CD14-positive monocyte (primary cell): ENCODE measurements at regions not wholly inside any gene's neighbourhood (a gene's known extent, or its start where the extent isn't known, plus 50 kb on each side); places are given as distances from the start of the nearest gene placed in this dataset.

Experiments used
- DNase-seq, 3 donors: peaks; one replicate each; pipeline ENCODE4 v3.0.0-alpha.2; 2011 to 2022
- H2AFZ ChIP-seq: 2 replicates; pipeline ENCODE4 v1.6.0; 2012; ENCODE audit warnings: mild to moderate bottlenecking, low read depth, low read length, inconsistent platforms; ENCODE audit not compliant: insufficient read depth, poor library complexity, severe bottlenecking
- H3K27ac ChIP-seq, 2 donors: 1 replicate in 1 of 2; 2 replicates in 1 of 2; pipeline ENCODE4 v1.5.1; 2012 to 2013; ENCODE audit warnings: low read length in 2 of 2, control low read depth in 1 of 2, inconsistent platforms in 1 of 2, low read depth in 1 of 2, mild to moderate bottlenecking in 1 of 2
- H3K27me3 ChIP-seq, 2 donors: one replicate each; pipeline versions ENCODE4 v1.6.0 to v1.6.1; 2011 to 2013; ENCODE audit warnings: low read length in 2 of 2; ENCODE audit not compliant: control insufficient read depth in 2 of 2, insufficient read depth in 2 of 2
- H3K36me3 ChIP-seq, 2 donors: replicated peaks in 1 of 2; 1 replicate in 1 of 2; 2 replicates in 1 of 2; pipeline versions ENCODE4 v1.5.1 to v1.6.1; 2012 to 2013; ENCODE audit warnings: low read length in 2 of 2, control low read depth in 1 of 2, inconsistent platforms in 1 of 2, mild to moderate bottlenecking in 1 of 2; ENCODE audit not compliant: insufficient read depth in 2 of 2, control insufficient read depth in 1 of 2
- H3K4me1 ChIP-seq, 2 donors: 1 replicate in 1 of 2; 2 replicates in 1 of 2; pipeline versions ENCODE4 v1.5.1 to v1.6.1; 2012 to 2013; ENCODE audit warnings: low read length in 2 of 2, control low read depth in 1 of 2, inconsistent platforms in 1 of 2, mild to moderate bottlenecking in 1 of 2, moderate library complexity in 1 of 2; ENCODE audit not compliant: insufficient read depth in 2 of 2, control insufficient read depth in 1 of 2
- H3K4me2 ChIP-seq: replicated peaks from 2 replicates; pipeline ENCODE3; 2012; ENCODE audit warnings: low read length, moderate library complexity, mild to moderate bottlenecking; ENCODE audit not compliant: poor library complexity, severe bottlenecking; ENCODE audit errors: extremely low read depth
- H3K4me3 ChIP-seq, 3 experiments: fragments of 200-600 bp in 1 of 3; sonication (generic) in 1 of 3; replicated peaks in 1 of 3; 1 replicate in 2 of 3; 2 replicates in 1 of 3; pipeline ENCODE4 v1.5.1; 2011 to 2013; ENCODE audit warnings: low read length in 3 of 3, mild to moderate bottlenecking in 3 of 3, control low read depth in 2 of 3, low read depth in 2 of 3, inconsistent platforms in 1 of 3, moderate library complexity in 1 of 3
- H3K79me2 ChIP-seq: 2 replicates; pipeline ENCODE4 v1.6.0; 2012; ENCODE audit warnings: mild to moderate bottlenecking, control low read depth, inconsistent platforms, low read length, moderate library complexity; ENCODE audit not compliant: insufficient read depth
- H3K9ac ChIP-seq: 2 replicates; pipeline ENCODE4 v1.6.0; 2017; ENCODE audit warnings: low read length, mild to moderate bottlenecking; ENCODE audit not compliant: insufficient read depth, poor library complexity, severe bottlenecking
- H3K9me3 ChIP-seq, 2 donors: replicated peaks in 1 of 2; 1 replicate in 1 of 2; 2 replicates in 1 of 2; pipeline versions ENCODE4 v1.5.1 to v1.6.1; 2012 to 2013; ENCODE audit warnings: low read length in 2 of 2, control low read depth in 1 of 2; ENCODE audit not compliant: control insufficient read depth in 1 of 2, insufficient read depth in 1 of 2
- H4K20me1 ChIP-seq: 2 replicates; pipeline ENCODE4 v1.6.0; 2012; ENCODE audit warnings: mild to moderate bottlenecking, low read length, control low read depth, moderate library complexity; ENCODE audit not compliant: insufficient read depth
- H3K27ac Mint-ChIP-seq, 7 donors: one replicate each; pipeline ENCODE4 v1.8.0; 2020; ENCODE audit warnings: mild to moderate bottlenecking in 7 of 7, mixed read lengths in 7 of 7, moderate library complexity in 6 of 7, inconsistent platforms in 2 of 7
- H3K27me3 Mint-ChIP-seq, 3 donors: one replicate each; pipeline ENCODE4 v1.8.0; 2021 to 2022; ENCODE audit warnings: low read depth in 3 of 3, mild to moderate bottlenecking in 3 of 3, mixed read lengths in 3 of 3, moderate library complexity in 3 of 3, inconsistent platforms in 1 of 3
- H3K36me3 Mint-ChIP-seq, 2 donors: one replicate each; pipeline ENCODE4 v1.8.0; 2020; ENCODE audit warnings: mixed read lengths in 2 of 2, inconsistent platforms in 1 of 2, mild to moderate bottlenecking in 1 of 2
- H3K4me1 Mint-ChIP-seq: one replicate; pipeline ENCODE4 v1.8.0; 2020; ENCODE audit warnings: mild to moderate bottlenecking, mixed read lengths
- H3K4me3 Mint-ChIP-seq, 2 donors: one replicate each; pipeline ENCODE4 v1.8.0; 2020; ENCODE audit warnings: mild to moderate bottlenecking in 2 of 2, mixed read lengths in 2 of 2, moderate library complexity in 1 of 2
- H3K9me3 Mint-ChIP-seq, 7 donors: one replicate each; pipeline ENCODE4 v1.8.0; 2020 to 2022; ENCODE audit warnings: mixed read lengths in 7 of 7, mild to moderate bottlenecking in 6 of 7, moderate library complexity in 6 of 7, inconsistent platforms in 2 of 7
- WGBS: methylation state at CpG from one replicate; pipeline ENCODE4 v1.1.5; 2013; ENCODE audit warnings: missing lambda C conversion rate; ENCODE audit not compliant: insufficient coverage; 5-methylcytosine and 5-hydroxymethylcytosine counted together
- intact Hi-C, 2 donors: fragments of 100-400 bp; cut with micrococcal nuclease; formaldehyde crosslinking; loops; one replicate each; pipeline versions ENCODE4 v1.15.0 to v1.15.1; 2023
- TF ChIP-seq, protein P1 (sequence below): fragments of 200-600 bp; IDR thresholded peaks from one replicate; pipeline ENCODE4 v1.8.0; 2022; ENCODE audit warnings: antibody characterized with exemption, mild to moderate bottlenecking

DNA sequence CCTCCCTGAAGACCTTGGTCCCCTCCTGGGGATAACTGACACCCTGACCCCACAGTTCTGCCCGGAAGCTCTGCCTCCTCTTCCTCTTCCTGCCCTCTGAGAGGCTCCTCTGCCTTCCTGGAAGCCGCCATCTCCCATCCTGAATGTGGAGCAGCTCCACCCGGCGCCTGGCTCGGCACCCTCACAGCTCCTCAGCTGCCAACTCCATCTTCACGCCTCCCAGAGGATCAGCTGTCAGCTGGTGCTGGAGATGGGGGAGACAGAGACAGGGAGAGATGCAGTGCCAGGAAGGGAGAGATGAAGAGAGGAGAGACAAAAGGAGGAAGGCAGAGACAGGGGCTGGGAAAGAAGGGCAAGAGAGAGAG lies 210.4 kb upstream of the CSF3R start:
- Histone ChIP-seq H3K4me1 (no peaks in the 10 kb centered on the region), H3K4me3 (no peak overlapping the region), H2AFZ (no peak overlapping the region), H3K36me3 (no peaks in the 10 kb centered on the region), H3K9me3 (no peaks in the 10 kb centered on the region), H3K27ac (no peak overlapping the region), H3K4me2 (no peak overlapping the region), H4K20me1 (no peaks in the 10 kb centered on the region), H3K79me2 (no peaks in the 10 kb centered on the region), H3K9ac (no peak overlapping the region), H3K27me3 (peaks cover 0 to 2% of the 10 kb centered on the region in 2 donors)
- H3K27me3 Mint-ChIP-seq: peaks cover 5 to 10% (median 8%) of the 10 kb centered on the region in 3 donors
- 38% methylated on average over 2 of the region's 6 CpGs for WGBS
- no peak for DNase-seq
- no peaks in the 10 kb centered on the region for H3K36me3 Mint-ChIP-seq
- no peak overlapping the region for H3K27ac Mint-ChIP-seq
- H3K4me1 Mint-ChIP-seq: no peaks in the 10 kb centered on the region
- TF ChIP-seq, protein P1, sequence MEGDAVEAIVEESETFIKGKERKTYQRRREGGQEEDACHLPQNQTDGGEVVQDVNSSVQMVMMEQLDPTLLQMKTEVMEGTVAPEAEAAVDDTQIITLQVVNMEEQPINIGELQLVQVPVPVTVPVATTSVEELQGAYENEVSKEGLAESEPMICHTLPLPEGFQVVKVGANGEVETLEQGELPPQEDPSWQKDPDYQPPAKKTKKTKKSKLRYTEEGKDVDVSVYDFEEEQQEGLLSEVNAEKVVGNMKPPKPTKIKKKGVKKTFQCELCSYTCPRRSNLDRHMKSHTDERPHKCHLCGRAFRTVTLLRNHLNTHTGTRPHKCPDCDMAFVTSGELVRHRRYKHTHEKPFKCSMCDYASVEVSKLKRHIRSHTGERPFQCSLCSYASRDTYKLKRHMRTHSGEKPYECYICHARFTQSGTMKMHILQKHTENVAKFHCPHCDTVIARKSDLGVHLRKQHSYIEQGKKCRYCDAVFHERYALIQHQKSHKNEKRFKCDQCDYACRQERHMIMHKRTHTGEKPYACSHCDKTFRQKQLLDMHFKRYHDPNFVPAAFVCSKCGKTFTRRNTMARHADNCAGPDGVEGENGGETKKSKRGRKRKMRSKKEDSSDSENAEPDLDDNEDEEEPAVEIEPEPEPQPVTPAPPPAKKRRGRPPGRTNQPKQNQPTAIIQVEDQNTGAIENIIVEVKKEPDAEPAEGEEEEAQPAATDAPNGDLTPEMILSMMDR: no peak
- intact Hi-C loops: no loop called here
- H3K4me3 Mint-ChIP-seq: peak overlapping the region in 1 of 2 donors; percentile 32
- no peaks in the 10 kb centered on the region for H3K9me3 Mint-ChIP-seq

DNA sequence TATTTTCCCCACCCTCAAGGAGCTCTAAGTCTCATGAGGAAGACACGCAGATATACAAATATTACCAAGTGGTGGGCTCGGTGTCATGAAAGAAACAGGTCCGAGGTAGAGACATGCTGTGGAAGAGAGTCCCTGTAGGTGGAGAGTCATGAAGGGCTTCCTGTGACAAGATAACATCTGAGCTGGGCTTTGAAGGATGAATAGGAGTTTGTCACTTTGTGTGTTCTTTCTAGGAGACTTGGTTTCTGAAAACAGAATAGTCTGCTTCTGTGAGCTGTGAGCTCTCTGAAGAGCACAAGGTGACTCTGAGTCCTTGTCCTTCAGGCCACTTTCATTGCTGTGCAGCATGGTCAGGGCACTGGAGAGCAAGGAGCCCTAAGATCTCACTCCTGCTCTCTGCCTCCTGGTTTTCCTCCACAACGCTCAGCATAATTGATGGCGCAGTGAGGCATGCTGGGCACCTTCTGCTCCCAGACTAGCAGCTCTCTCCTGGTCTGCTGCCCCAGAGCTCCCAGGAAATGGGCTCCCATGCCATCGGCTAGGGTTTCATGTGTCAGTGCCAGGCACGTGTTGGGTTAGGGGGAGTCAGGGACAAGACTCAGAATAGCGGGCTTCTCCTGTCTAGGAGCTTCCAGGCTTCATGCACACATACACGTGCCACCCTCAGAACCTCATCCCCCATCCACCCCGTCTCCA lies 209.9 kb upstream of the CSF3R start:
- Mint-ChIP-seq H3K27ac (no peak overlapping the region), H3K36me3 (no peaks in the 10 kb centered on the region), H3K27me3 (peaks cover 7 to 8% (median 8%) of the 10 kb centered on the region in 3 donors), H3K9me3 (no peaks in the 10 kb centered on the region), H3K4me3 (peak overlapping the region in 1 of 2 donors; percentile 18), H3K4me1 (no peaks in the 10 kb centered on the region)
- no peaks in the 10 kb centered on the region for H3K79me2 ChIP-seq
- 85% methylated on average over 8 of the region's 10 CpGs for WGBS
- no peak overlapping the region for H2AFZ ChIP-seq
- no peak overlapping the region for H3K4me3 ChIP-seq
- H3K9ac ChIP-seq: no peak overlapping the region
- intact Hi-C loops: no loop called here
- peaks cover 0 to 2% of the 10 kb centered on the region in 2 donors for H3K27me3 ChIP-seq
- no peaks in the 10 kb centered on the region for H4K20me1 ChIP-seq
- no peak overlapping the region for H3K27ac ChIP-seq
- no peak for DNase-seq
- H3K9me3 ChIP-seq: no peaks in the 10 kb centered on the region
- no peaks in the 10 kb centered on the region for H3K36me3 ChIP-seq
- no peak overlapping the region for H3K4me2 ChIP-seq
- TF ChIP-seq, protein P1: no peak
- H3K4me1 ChIP-seq: no peaks in the 10 kb centered on the region
